K562 (cell line): ENCODE measurements at regions not wholly inside any gene's neighbourhood (a gene's known extent, or its start where the extent isn't known, plus 50 kb on each side); places are given as distances from the start of the nearest gene placed in this dataset.

Source experiments
- ATAC-seq: fragments of 200-7000 bp; cut with Tn5 transposase; 3 replicates; pipeline ENCODE4 v1.9.1; 2020; ENCODE audit warnings: moderate library complexity
- BruUV-seq: library from RNA; stranded (reverse); fragments of 400-500 nt; replicated peaks from 2 replicates; lab custom pipeline; 2021; lab: Mats Ljungman, UMichigan
- CTCF ChIA-PET: fragments of 300-600 bp; formaldehyde crosslinking; extraction: SDS; loops from one replicate; lab custom pipeline; 2021; ENCODE audit warnings: low intra/inter-chr PET ratio; lab: Yijun Ruan, JAX
- POLR2A ChIA-PET: fragments of 300-600, 350-650 bp; sonication (Branson Sonifier 250); formaldehyde crosslinking; extraction: SDS; loops from one replicate; lab custom pipeline; 2021; ENCODE audit warnings: antibody characterized with exemption, inconsistent platforms; lab: Yijun Ruan, JAX
- DNase-seq, 4 experiments: peaks; one replicate each; pipeline versions ENCODE4 v3.0.0 to v3.0.0-alpha.2; 2011 to 2018; ENCODE audit warnings: low spot score in 3 of 4, mixed read lengths in 3 of 4; ENCODE audit errors: extremely low read depth in 1 of 4
- FAIRE-seq: peaks from 2 replicates; lab custom pipeline; 2011; peaks lifted over from hg19 to GRCh38; lab: Jason Lieb, UNC
- H2AFZ ChIP-seq: 2 replicates; pipeline ENCODE4 v1.6.0; 2011; ENCODE audit warnings: low read depth, low read length, control low read depth, inconsistent platforms
- H3K27ac ChIP-seq: fragments of 200-600 bp; 3 replicates; pipeline ENCODE4 v1.8.0; 2011; ENCODE audit warnings: low read depth, mild to moderate bottlenecking, control low read depth, inconsistent platforms, low read length, moderate library complexity, mixed read lengths; ENCODE audit errors: extremely low read depth
- H3K27me3 ChIP-seq, 2 experiments: fragments of 300-600 bp in 1 of 2; 2 replicates in 1 of 2; 3 replicates in 1 of 2; pipeline versions ENCODE4 v1.6.0 to v1.8.0; 2011; ENCODE audit warnings: inconsistent platforms in 2 of 2, low read length in 2 of 2, mild to moderate bottlenecking in 1 of 2, mixed read lengths in 1 of 2, moderate library complexity in 1 of 2; ENCODE audit not compliant: control insufficient read depth in 2 of 2, insufficient read depth in 2 of 2
- H3K36me3 ChIP-seq: fragments of 300-600 bp; 3 replicates; pipeline ENCODE4 v1.8.0; 2011; ENCODE audit warnings: mild to moderate bottlenecking, low read length, inconsistent platforms; ENCODE audit not compliant: control insufficient read depth, insufficient read depth
- H3K4me1 ChIP-seq, 2 experiments: fragments of 200-600 bp in 1 of 2; replicated peaks in 1 of 2; 2 replicates in 1 of 2; 3 replicates in 1 of 2; pipeline versions ENCODE4 v1.5.1 to v1.8.0; 2011; ENCODE audit warnings: inconsistent platforms in 2 of 2, low read length in 2 of 2, mild to moderate bottlenecking in 1 of 2, mixed read lengths in 1 of 2, moderate library complexity in 1 of 2; ENCODE audit not compliant: control insufficient read depth in 2 of 2, insufficient read depth in 2 of 2
- H3K4me2 ChIP-seq: 2 replicates; pipeline ENCODE4 v1.6.1; 2011; ENCODE audit warnings: low read length, control low read depth, inconsistent platforms, mixed read lengths; ENCODE audit not compliant: insufficient read depth
- H3K4me3 ChIP-seq: fragments of 200-600 bp; sonication (generic), shearing (Covaris generic); 2 replicates; pipeline ENCODE4 v1.5.1; 2016; ENCODE audit warnings: control low read depth, inconsistent platforms
- H3K79me2 ChIP-seq: fragments of 200-600 bp; 3 replicates; pipeline ENCODE4 v1.8.0; 2011; ENCODE audit warnings: low read length, inconsistent platforms; ENCODE audit not compliant: control insufficient read depth, insufficient read depth
- H3K9ac ChIP-seq, 2 experiments: 2 replicates each; pipeline versions ENCODE4 v1.6.0 to v1.6.1; 2011; ENCODE audit warnings: low read depth in 2 of 2, low read length in 2 of 2, control low read depth in 1 of 2, inconsistent platforms in 1 of 2, mild to moderate bottlenecking in 1 of 2, mixed read lengths in 1 of 2; ENCODE audit not compliant: insufficient read depth in 1 of 2
- H3K9me1 ChIP-seq: one replicate; pipeline ENCODE4 v1.6.0; 2011; ENCODE audit warnings: inconsistent platforms, mild to moderate bottlenecking, low read length, moderate library complexity; ENCODE audit not compliant: control insufficient read depth, insufficient read depth
- H3K9me3 ChIP-seq: replicated peaks from 2 replicates; pipeline ENCODE4 v1.5.1; 2011; ENCODE audit warnings: low read depth, low read length, inconsistent platforms; ENCODE audit not compliant: control insufficient read depth, insufficient read depth
- H4K20me1 ChIP-seq: replicated peaks from 2 replicates; pipeline ENCODE4 v1.6.1; 2011; ENCODE audit warnings: low read length, inconsistent platforms, mixed read lengths; ENCODE audit not compliant: control insufficient read depth, insufficient read depth
- CXXC5 ChIP-seq: fragments of 250-450 bp; sonication (Bioruptor Pico); IDR thresholded peaks from 2 replicates; pipeline ENCODE4 v1.8.0; 2022; ENCODE audit warnings: inconsistent platforms, mild to moderate bottlenecking, moderate library complexity
- ELF1 ChIP-seq: fragments of 200-800 bp; sonication (Bioruptor generic); IDR thresholded peaks from 2 replicates; pipeline ENCODE4 v1.6.1; 2016; ENCODE audit warnings: missing genetic modification characterization, missing compliant biosample characterization
- FOSL1 ChIP-seq: fragments of 200-800 bp; sonication (Bioruptor generic); conservative IDR thresholded peaks from 2 replicates; pipeline ENCODE4 v1.6.1; 2016; ENCODE audit warnings: missing genetic modification characterization, missing compliant biosample characterization
- MLX ChIP-seq, 2 experiments: fragments of 450-650 bp in 1 of 2; sonication (generic) in 1 of 2; formaldehyde crosslinking; conservative IDR thresholded peaks; 2 replicates each; pipeline versions ENCODE4 v1.4.0 to v1.8.1; 2020 to 2022; ENCODE audit warnings: mild to moderate bottlenecking in 1 of 2, missing genetic modification reagents in 1 of 2
- TAF9B ChIP-seq: fragments of 450-650 bp; IDR thresholded peaks from 2 replicates; pipeline ENCODE4 v1.6.1; 2018; ENCODE audit warnings: mild to moderate bottlenecking; ENCODE audit not compliant: partially characterized antibody
- ZNF12 ChIP-seq: sonication (generic); formaldehyde crosslinking; IDR thresholded peaks from 2 replicates; pipeline ENCODE4 v1.4.0; 2020; ENCODE audit warnings: mild to moderate bottlenecking, missing genetic modification reagents
- ZNF589 ChIP-seq: fragments of 200-800 bp; sonication (Bioruptor generic); IDR thresholded peaks from 2 replicates; pipeline ENCODE4 v1.6.1; 2016; ENCODE audit warnings: low read depth, missing genetic modification characterization, missing compliant biosample characterization
- WGBS: fragments of 100-300 bp; shearing (Covaris generic); methylation state at CpG from one replicate; pipeline ENCODE4 v1.1.6; 2016; ENCODE audit warnings: low coverage, mixed read lengths; ENCODE audit not compliant: insufficient coverage; ENCODE audit errors: missing lambda C conversion rate; 5-methylcytosine and 5-hydroxymethylcytosine counted together
- in situ Hi-C: fragments of 300-500 bp; cut with MboI; formaldehyde crosslinking; loops from 4 replicates; pipeline ENCODE4 v1.15.0; 2018; ENCODE audit warnings: inconsistent platforms, mixed read lengths
- intact Hi-C: fragments of 100-400 bp; cut with micrococcal nuclease; formaldehyde crosslinking; loops from 2 replicates; pipeline ENCODE4 v1.14.2; 2022
- TF ChIP-seq, protein P1 (sequence below), 2 experiments: fragments of 150-350 bp in 1 of 2; IDR thresholded peaks; 2 replicates each; pipeline ENCODE4 v1.6.1; 2012 to 2016; ENCODE audit warnings: low read depth in 2 of 2, low read length in 2 of 2, mild to moderate bottlenecking in 1 of 2, moderate library complexity in 1 of 2
- TF ChIP-seq, protein P2 (sequence below): fragments of 450-650 bp; IDR thresholded peaks from one replicate; pipeline ENCODE4 v1.6.1; 2018; ENCODE audit warnings: mild to moderate bottlenecking, moderate library complexity; ENCODE audit not compliant: partially characterized antibody

DNA sequence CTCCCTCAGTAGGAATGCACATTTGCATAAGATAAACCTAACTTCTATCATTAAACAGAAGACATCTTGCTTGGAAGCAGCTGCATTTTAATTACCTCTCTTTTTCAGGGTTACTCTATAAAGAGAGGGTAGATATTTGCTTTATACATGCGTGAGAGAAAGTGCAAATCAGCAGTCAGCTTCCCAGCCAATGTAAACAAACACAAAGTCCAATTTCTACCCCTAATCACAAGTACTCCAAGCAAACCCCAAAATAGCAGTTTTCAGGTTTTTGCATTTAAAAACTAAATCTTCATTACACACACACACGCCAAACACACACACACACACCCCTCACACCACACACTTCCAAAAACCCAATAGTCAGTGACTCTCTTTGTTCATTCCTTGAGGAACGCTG is 303.9 kb upstream of the ALCAM start (continued):
- TF ChIP-seq, protein P1, sequence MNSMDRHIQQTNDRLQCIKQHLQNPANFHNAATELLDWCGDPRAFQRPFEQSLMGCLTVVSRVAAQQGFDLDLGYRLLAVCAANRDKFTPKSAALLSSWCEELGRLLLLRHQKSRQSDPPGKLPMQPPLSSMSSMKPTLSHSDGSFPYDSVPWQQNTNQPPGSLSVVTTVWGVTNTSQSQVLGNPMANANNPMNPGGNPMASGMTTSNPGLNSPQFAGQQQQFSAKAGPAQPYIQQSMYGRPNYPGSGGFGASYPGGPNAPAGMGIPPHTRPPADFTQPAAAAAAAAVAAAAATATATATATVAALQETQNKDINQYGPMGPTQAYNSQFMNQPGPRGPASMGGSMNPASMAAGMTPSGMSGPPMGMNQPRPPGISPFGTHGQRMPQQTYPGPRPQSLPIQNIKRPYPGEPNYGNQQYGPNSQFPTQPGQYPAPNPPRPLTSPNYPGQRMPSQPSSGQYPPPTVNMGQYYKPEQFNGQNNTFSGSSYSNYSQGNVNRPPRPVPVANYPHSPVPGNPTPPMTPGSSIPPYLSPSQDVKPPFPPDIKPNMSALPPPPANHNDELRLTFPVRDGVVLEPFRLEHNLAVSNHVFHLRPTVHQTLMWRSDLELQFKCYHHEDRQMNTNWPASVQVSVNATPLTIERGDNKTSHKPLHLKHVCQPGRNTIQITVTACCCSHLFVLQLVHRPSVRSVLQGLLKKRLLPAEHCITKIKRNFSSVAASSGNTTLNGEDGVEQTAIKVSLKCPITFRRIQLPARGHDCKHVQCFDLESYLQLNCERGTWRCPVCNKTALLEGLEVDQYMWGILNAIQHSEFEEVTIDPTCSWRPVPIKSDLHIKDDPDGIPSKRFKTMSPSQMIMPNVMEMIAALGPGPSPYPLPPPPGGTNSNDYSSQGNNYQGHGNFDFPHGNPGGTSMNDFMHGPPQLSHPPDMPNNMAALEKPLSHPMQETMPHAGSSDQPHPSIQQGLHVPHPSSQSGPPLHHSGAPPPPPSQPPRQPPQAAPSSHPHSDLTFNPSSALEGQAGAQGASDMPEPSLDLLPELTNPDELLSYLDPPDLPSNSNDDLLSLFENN (IDR thresholded peaks at IDR 0.05; ENCODE audit: low read depth in 2 of 2, low read length in 2 of 2) = no peak

DNA sequence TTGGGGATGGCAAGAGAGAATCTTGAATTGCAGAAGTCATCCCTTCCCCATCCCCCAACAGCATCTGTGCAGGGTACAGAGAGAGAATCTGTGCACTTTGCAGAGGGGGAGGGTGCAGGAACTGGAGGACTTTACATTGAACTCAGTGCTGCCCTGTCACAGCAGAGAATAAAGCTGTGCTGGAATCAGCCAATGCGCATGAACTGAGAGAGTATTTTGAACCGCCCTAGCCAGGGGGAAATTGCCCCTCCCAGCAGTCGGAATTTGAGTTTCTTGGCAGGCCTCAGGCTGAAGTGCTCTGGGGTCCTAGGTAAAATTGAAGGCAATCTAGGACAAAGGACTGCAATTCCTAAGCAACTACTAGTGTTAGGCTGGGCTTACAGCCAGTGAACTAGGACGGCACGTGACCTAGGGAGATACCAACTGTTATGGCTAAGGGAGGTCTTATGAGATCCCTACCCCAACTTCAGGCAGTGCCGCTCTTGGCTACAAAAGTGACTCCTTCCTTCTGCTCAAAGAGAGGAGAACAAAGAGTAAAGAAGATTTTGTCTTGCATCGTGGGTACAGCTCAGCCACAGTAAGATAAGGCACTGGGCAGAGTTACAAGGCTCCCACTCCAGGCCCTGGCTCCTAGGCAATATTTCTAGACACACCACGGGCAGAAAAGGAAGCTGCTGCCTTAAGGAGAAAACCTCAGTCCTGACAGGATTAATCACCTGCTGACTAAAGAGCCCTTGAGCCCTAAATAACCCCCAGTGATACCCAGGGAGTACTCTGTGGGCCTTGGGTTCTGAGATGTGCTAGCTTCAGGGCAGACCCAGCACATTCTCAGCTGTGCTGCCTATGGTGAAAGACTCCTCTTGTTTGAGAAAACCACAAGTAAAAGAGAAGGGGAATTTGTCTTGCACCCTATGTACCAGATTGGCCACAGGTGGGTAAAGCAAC is 300.5 kb upstream of the ALCAM start:
- no peak for FAIRE-seq
- POLR2A ChIA-PET = no interaction called here
- TF ChIP-seq TAF9B (no peak), ELF1 (tag) (no peak), CXXC5 (CRISPR knock-in tag) (no peak), ZNF12 (CRISPR knock-in tag) (no peak), FOSL1 (tag) (no peak), MLX (CRISPR knock-in tag; conservative IDR thresholded peaks at IDR 0.05) (no peak), ZNF589 (CRISPR knock-in tag) (no peak)
- TF ChIP-seq, protein P2, sequence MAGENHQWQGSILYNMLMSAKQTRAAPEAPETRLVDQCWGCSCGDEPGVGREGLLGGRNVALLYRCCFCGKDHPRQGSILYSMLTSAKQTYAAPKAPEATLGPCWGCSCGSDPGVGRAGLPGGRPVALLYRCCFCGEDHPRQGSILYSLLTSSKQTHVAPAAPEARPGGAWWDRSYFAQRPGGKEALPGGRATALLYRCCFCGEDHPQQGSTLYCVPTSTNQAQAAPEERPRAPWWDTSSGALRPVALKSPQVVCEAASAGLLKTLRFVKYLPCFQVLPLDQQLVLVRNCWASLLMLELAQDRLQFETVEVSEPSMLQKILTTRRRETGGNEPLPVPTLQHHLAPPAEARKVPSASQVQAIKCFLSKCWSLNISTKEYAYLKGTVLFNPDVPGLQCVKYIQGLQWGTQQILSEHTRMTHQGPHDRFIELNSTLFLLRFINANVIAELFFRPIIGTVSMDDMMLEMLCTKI = no peak

More for the DNA sequence above, 300.5 kb upstream of the ALCAM start:
- H3K27me3 ChIP-seq = no peaks in the 10 kb centered on the region
- H3K36me3 ChIP-seq = no peaks in the 10 kb centered on the region
- H3K4me1 ChIP-seq = no peaks in the 10 kb centered on the region
- no peaks in the 10 kb centered on the region for H4K20me1 ChIP-seq
- in situ Hi-C loops (no loop called here), intact Hi-C loops (no loop called here)
- no peaks in the 10 kb centered on the region for H3K9me1 ChIP-seq
- H3K4me3 ChIP-seq = no peak overlapping the region
- no peak overlapping the region for H3K4me2 ChIP-seq
- CTCF ChIA-PET = no interaction called here
- no TSS peak for BruUV-seq
- DNase-seq = no peak
- no peak overlapping the region for H3K27ac ChIP-seq
- no peak overlapping the region for H2AFZ ChIP-seq
- no peaks in the 10 kb centered on the region for H3K79me2 ChIP-seq
- ATAC-seq = no peak
- H3K9ac ChIP-seq = no peak overlapping the region
- no peaks in the 10 kb centered on the region for H3K9me3 ChIP-seq
- 1% methylated on average over 7 of the region's 8 CpGs for whole genome bisulfite sequencing
